Panc1 (cell line): ENCODE measurements at regions not wholly inside any gene's neighbourhood (a gene's known extent, or its start where the extent isn't known, plus 50 kb on each side); places are given as distances from the start of the nearest gene placed in this dataset.

ENCODE experiments used
- POLR2AphosphoS5 ChIP-seq: IDR thresholded peaks from 2 replicates; pipeline ENCODE4 v1.6.1; 2012; ENCODE audit warnings: mild to moderate bottlenecking, low read depth, low read length, moderate library complexity
- TF ChIP-seq, protein P1 (sequence below): fragments of 450-650 bp; IDR thresholded peaks from 2 replicates; pipeline ENCODE4 v1.5.1; 2017; ENCODE audit warnings: mild to moderate bottlenecking

DNA sequence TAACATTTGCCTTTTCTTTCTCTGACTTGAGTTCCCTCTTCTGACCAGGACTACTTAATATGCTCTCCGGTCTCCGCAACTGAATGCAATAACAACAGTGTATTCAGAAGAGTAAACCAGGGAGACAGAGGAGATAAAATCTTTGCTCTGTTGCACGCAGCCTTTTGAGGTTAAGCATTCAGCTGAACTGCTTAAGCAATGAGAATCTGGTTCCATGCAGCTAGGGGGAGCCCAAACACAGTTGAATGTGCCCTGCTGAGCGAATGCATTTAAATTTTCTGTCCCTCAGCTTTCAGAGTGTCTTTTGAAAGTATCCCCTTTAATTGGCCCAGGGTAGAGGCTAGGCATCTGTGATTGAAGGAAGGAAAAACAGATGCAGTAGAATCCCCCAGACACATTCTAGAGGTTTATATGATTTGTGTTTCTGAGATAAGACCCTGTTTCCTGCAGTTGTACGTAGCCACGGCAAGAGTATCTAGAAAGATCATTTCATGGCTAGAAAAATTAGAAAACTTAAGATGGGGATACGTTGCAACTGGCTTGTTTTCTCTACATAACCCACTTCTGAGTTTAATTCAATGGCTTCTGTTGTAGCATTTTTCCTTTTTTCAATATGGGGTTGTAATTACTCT, 309.6 kb downstream of the TUSC7 start:
- TF ChIP-seq POLR2AphosphoS5, result no peak
- TF ChIP-seq, protein P1, sequence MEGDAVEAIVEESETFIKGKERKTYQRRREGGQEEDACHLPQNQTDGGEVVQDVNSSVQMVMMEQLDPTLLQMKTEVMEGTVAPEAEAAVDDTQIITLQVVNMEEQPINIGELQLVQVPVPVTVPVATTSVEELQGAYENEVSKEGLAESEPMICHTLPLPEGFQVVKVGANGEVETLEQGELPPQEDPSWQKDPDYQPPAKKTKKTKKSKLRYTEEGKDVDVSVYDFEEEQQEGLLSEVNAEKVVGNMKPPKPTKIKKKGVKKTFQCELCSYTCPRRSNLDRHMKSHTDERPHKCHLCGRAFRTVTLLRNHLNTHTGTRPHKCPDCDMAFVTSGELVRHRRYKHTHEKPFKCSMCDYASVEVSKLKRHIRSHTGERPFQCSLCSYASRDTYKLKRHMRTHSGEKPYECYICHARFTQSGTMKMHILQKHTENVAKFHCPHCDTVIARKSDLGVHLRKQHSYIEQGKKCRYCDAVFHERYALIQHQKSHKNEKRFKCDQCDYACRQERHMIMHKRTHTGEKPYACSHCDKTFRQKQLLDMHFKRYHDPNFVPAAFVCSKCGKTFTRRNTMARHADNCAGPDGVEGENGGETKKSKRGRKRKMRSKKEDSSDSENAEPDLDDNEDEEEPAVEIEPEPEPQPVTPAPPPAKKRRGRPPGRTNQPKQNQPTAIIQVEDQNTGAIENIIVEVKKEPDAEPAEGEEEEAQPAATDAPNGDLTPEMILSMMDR, result peak; percentile 89
